ENCODE measurements at regions not wholly inside any gene's neighbourhood (a gene's known extent, or its start where the extent isn't known, plus 50 kb on each side); places are given as distances from the start of the nearest gene placed in this dataset.

- H2AFZ ChIP-seq, result no peak overlapping the region
- TF ChIP-seq ZNF462 (CRISPR knock-in tag; IDR thresholded peaks at IDR 0.05) (no peak), EZH2phosphoT487 (IDR thresholded peaks at IDR 0.05; ENCODE audit: unreplicated experiment) (no peak), CTCF (conservative IDR thresholded peaks at IDR 0.05; ENCODE audit: low read depth in 2 of 2) (no peak), ETS1 (IDR thresholded peaks at IDR 0.05) (no peak), EZH2 (IDR thresholded peaks at IDR 0.05; ENCODE audit: low read depth, unreplicated experiment) (no peak), REST (IDR thresholded peaks at IDR 0.05; ENCODE audit: unreplicated experiment) (no peak), ZNF331 (CRISPR knock-in tag; IDR thresholded peaks at IDR 0.05; ENCODE audit: low read depth) (no peak), ZNF114 (CRISPR knock-in tag; IDR thresholded peaks at IDR 0.05) (no peak), JUNB (IDR thresholded peaks at IDR 0.05; ENCODE audit: unreplicated experiment) (no peak), STAT1 (IDR thresholded peaks at IDR 0.05; ENCODE audit: unreplicated experiment) (no peak)
- no peaks in the 10 kb centered on the region for H3K36me3 Mint-ChIP-seq (ENCODE audit: low read depth)
- no peaks in the 10 kb centered on the region for H3K4me1 ChIP-seq (ENCODE audit: insufficient read depth)
- H3F3A ChIP-seq (replicated peaks; ENCODE audit: low read depth), result no peaks in the 10 kb centered on the region
- H3K36me3 ChIP-seq (ENCODE audit: insufficient read depth), result no peaks in the 10 kb centered on the region
- no peak overlapping the region for H3K27ac ChIP-seq (ENCODE audit: low read depth)
- no peaks in the 10 kb centered on the region for H3K9me2 ChIP-seq (ENCODE audit: insufficient read depth)
- DNase-seq (ENCODE audit: low spot score), result no peak
- no peaks in the 10 kb centered on the region for H3K27me3 ChIP-seq (ENCODE audit: insufficient read depth)
- no peaks in the 10 kb centered on the region for H3K9me3 Mint-ChIP-seq
- H4K20me1 ChIP-seq (replicated peaks; ENCODE audit: insufficient read depth), result no peaks in the 10 kb centered on the region
- no peaks in the 10 kb centered on the region for H3K79me2 ChIP-seq (replicated peaks; ENCODE audit: insufficient read depth)
- ATAC-seq, result peak; percentile 87
- H3K27ac Mint-ChIP-seq, result no peak overlapping the region
- H3K4me3 ChIP-seq, result no peak overlapping the region
- peaks cover 7% of the 10 kb centered on the region; the same call in 2 of the 3 replicates for H3K4me1 Mint-ChIP-seq
- no peak overlapping the region for H3K4me2 ChIP-seq
- H3K27me3 Mint-ChIP-seq (ENCODE audit: insufficient read depth, low read depth, poor library complexity), result peaks cover 2% of the 10 kb centered on the region
- H3K4me3 Mint-ChIP-seq, result no peak overlapping the region
Observed at GRCh38 chr1:5448486-5448885, 543.7 kb downstream of the NPHP4 start.
